Smooth muscle cell (in vitro differentiated cells): ENCODE measurements at regions not wholly inside any gene's neighbourhood (a gene's known extent, or its start where the extent isn't known, plus 50 kb on each side); places are given as distances from the start of the nearest gene placed in this dataset.

ENCODE experiments used
- DNase-seq: peaks from one replicate; lab custom pipeline; 2025; ENCODE audit not compliant: unreplicated experiment; lab: John Stamatoyannopoulos, UW
- H2AFZ ChIP-seq: fragments of 200-600 bp; sonication (generic); 2 replicates; pipeline ENCODE4 v1.6.0; 2016; ENCODE audit warnings: antibody characterized with exemption, low read depth, mild to moderate bottlenecking
- H3F3A ChIP-seq: fragments of 200-600 bp; sonication (generic); 2 replicates; pipeline ENCODE4 v1.6.0; 2017; ENCODE audit warnings: antibody characterized with exemption, low read depth
- H3K27ac ChIP-seq: fragments of 200-600 bp; sonication (generic); 2 replicates; pipeline ENCODE4 v1.5.1; 2016; ENCODE audit warnings: low read depth, mild to moderate bottlenecking
- H3K27me3 ChIP-seq: fragments of 200-600 bp; sonication (generic); 2 replicates; pipeline ENCODE4 v1.6.1; 2016; ENCODE audit warnings: low read depth, mild to moderate bottlenecking
- H3K36me3 ChIP-seq: fragments of 200-600 bp; sonication (generic); 2 replicates; pipeline ENCODE4 v1.5.1; 2016; ENCODE audit warnings: low read depth
- H3K4me1 ChIP-seq: fragments of 200-600 bp; sonication (generic); 2 replicates; pipeline ENCODE4 v1.5.1; 2016; ENCODE audit warnings: low read depth
- H3K4me2 ChIP-seq: fragments of 200-600 bp; sonication (generic); 2 replicates; pipeline ENCODE4 v1.6.0; 2016; ENCODE audit warnings: mild to moderate bottlenecking
- H3K4me3 ChIP-seq: fragments of 200-600 bp; sonication (generic); 2 replicates; pipeline ENCODE4 v1.5.1; 2016; ENCODE audit warnings: mild to moderate bottlenecking
- H3K79me2 ChIP-seq: fragments of 200-600 bp; sonication (generic); 2 replicates; pipeline ENCODE4 v1.6.0; 2016; ENCODE audit warnings: low read depth, mild to moderate bottlenecking
- H3K9ac ChIP-seq: fragments of 200-600 bp; sonication (generic); 2 replicates; pipeline ENCODE4 v1.6.0; 2016; ENCODE audit warnings: low read depth
- H3K9me3 ChIP-seq: fragments of 200-600 bp; sonication (generic); replicated peaks from 2 replicates; pipeline ENCODE4 v1.5.1; 2016; ENCODE audit warnings: low read depth
- H4K20me1 ChIP-seq: fragments of 200-600 bp; sonication (generic); 2 replicates; pipeline ENCODE4 v1.6.0; 2016; ENCODE audit warnings: low read depth
- CTCF ChIP-seq: fragments of 200-600 bp; sonication (generic); IDR thresholded peaks from 2 replicates; pipeline ENCODE4 v1.5.1; 2017; ENCODE audit warnings: borderline replicate concordance, mild to moderate bottlenecking, antibody characterized with exemption; ENCODE audit not compliant: insufficient read depth, poor library complexity, severe bottlenecking
- WGBS: methylation state at CpG from one replicate; pipeline ENCODE4 v1.1.7; 2016; ENCODE audit warnings: low lambda C conversion rate; 5-methylcytosine and 5-hydroxymethylcytosine counted together

- no peaks in the 10 kb centered on the region for H3K27me3 ChIP-seq
- no peak overlapping the region for H3K9ac ChIP-seq
- H3K9me3 ChIP-seq, result no peaks in the 10 kb centered on the region
- no peak overlapping the region for H3K4me3 ChIP-seq
- H4K20me1 ChIP-seq, result no peaks in the 10 kb centered on the region
- H3K79me2 ChIP-seq, result no peaks in the 10 kb centered on the region
- no peaks in the 10 kb centered on the region for H3K4me1 ChIP-seq
- DNase-seq, result no peak
- no peak overlapping the region for H2AFZ ChIP-seq
- TF ChIP-seq CTCF, result no peak
- WGBS, result 64% methylated on average over 5 of the region's 5 CpGs
- H3F3A ChIP-seq, result no peaks in the 10 kb centered on the region
- H3K4me2 ChIP-seq, result peak overlapping the region; percentile 36
- no peaks in the 10 kb centered on the region for H3K36me3 ChIP-seq
- no peak overlapping the region for H3K27ac ChIP-seq
These were observed 102.9 kb downstream of the RASSF9 start for GRCh38 chr12:85733221-85733840.

DNA sequence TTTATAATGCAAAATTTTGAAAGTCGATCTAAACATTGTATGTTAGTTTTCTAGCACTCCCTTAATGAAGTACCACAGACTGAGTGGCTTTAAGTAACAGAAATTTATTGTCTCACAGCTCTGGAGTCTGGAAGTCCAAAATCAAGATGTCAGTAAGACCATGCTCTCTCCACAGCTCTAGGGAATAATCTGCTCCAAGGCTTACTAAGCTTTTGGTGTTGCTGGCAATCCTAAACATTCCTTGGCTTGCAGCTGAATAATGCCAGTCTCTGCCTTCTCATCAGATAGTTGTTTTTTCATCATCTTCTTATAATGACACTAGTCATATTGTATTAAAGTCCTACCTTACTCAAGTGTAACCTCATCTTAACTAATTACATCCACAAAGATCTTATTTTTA lies 102.2 kb downstream of the RASSF9 start:
- H2AFZ ChIP-seq, result no peak overlapping the region
- H3K9me3 ChIP-seq, result no peaks in the 10 kb centered on the region
- no peak overlapping the region for H3K27ac ChIP-seq
- no peak for DNase-seq
- H3K36me3 ChIP-seq, result no peaks in the 10 kb centered on the region
- TF ChIP-seq CTCF, result no peak
- no peak overlapping the region for H3K4me3 ChIP-seq
- peak overlapping the region; percentile 36 for H3K4me2 ChIP-seq
- H3K79me2 ChIP-seq, result no peaks in the 10 kb centered on the region
- no peaks in the 10 kb centered on the region for H4K20me1 ChIP-seq
- H3K9ac ChIP-seq, result no peak overlapping the region
- 92% methylated on average over 1 of the region's 1 CpG for WGBS
- H3K4me1 ChIP-seq, result no peaks in the 10 kb centered on the region
- no peaks in the 10 kb centered on the region for H3F3A ChIP-seq
- H3K27me3 ChIP-seq, result no peaks in the 10 kb centered on the region

GRCh38 chr12:85740186-85740585 lies 96.0 kb downstream of the RASSF9 start:
- 81% methylated on average over 1 of the region's 1 CpG for WGBS
- Histone ChIP-seq H3K9ac (no peak overlapping the region), H3F3A (no peaks in the 10 kb centered on the region), H3K4me3 (no peak overlapping the region), H3K79me2 (no peaks in the 10 kb centered on the region), H4K20me1 (no peaks in the 10 kb centered on the region), H3K4me1 (no peaks in the 10 kb centered on the region), H3K27me3 (no peaks in the 10 kb centered on the region), H3K4me2 (no peak overlapping the region), H2AFZ (peak overlapping the region; percentile 36), H3K9me3 (no peaks in the 10 kb centered on the region), H3K27ac (no peak overlapping the region), H3K36me3 (no peaks in the 10 kb centered on the region)
- no peak for TF ChIP-seq CTCF
- DNase-seq, result no peak

- H3K27me3 ChIP-seq, result no peaks in the 10 kb centered on the region
- H3K79me2 ChIP-seq, result no peaks in the 10 kb centered on the region
- no peaks in the 10 kb centered on the region for H3F3A ChIP-seq
- H3K4me3 ChIP-seq, result no peak overlapping the region
- H2AFZ ChIP-seq, result no peak overlapping the region
- DNase-seq, result no peak
- TF ChIP-seq CTCF, result no peak
- no peaks in the 10 kb centered on the region for H3K36me3 ChIP-seq
- H3K9ac ChIP-seq, result no peak overlapping the region
- no peaks in the 10 kb centered on the region for H3K4me1 ChIP-seq
- no peak overlapping the region for H3K4me2 ChIP-seq
- no peaks in the 10 kb centered on the region for H3K9me3 ChIP-seq
- no peak overlapping the region for H3K27ac ChIP-seq
- no peaks in the 10 kb centered on the region for H4K20me1 ChIP-seq
These were observed 95.2 kb downstream of the RASSF9 start for GRCh38 chr12:85741046-85741445.
